ENCODE measurements at regions not wholly inside any gene's neighbourhood (a gene's known extent, or its start where the extent isn't known, plus 50 kb on each side); places are given as distances from the start of the nearest gene placed in this dataset.

DNA sequence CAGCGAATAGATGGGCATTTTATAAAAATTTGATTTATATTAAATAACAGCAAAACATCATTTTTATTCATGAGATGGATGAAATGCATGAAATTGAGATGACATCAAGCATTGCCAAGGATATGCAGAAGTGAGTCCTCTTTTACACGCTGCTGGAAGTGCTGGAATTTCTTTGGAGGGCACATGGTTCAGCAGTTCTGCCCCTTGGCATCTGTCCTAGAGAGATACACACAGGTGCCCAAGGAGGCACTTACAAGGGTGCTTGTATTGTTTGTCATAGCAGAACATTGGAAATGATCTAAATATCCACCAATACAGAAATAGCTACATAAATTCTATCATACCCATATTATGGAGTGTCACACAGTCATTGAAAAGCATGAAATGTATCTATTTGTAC, 441.1 kb upstream of the TMPO start:
- TF ChIP-seq POLR2A (IDR thresholded peaks at IDR 0.05; ENCODE audit: low read length) (no peak), GATA1 (IDR thresholded peaks at IDR 0.05; ENCODE audit: low read depth, low read length) (no peak)
